ENCODE measurements at regions not wholly inside any gene's neighbourhood (a gene's known extent, or its start where the extent isn't known, plus 50 kb on each side); places are given as distances from the start of the nearest gene placed in this dataset.

DNA sequence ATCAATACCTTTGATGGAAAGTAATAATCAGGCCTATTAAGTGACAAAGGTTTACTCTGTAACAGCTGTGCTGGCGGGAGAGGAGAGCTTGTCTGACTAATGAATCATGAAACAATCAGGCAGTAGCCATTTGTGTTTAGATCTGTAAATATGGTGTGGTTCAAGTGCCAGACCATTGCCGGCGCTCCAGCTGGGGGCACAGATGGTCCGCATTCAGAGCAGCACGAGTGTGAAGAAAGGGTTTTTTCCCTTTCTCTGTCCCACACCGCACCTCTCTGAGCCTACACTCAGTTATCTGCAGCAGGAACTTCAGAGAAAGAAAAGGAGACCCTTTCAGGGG lies 111.3 kb upstream of the PAQR3 start:
- TF ChIP-seq, protein P1, sequence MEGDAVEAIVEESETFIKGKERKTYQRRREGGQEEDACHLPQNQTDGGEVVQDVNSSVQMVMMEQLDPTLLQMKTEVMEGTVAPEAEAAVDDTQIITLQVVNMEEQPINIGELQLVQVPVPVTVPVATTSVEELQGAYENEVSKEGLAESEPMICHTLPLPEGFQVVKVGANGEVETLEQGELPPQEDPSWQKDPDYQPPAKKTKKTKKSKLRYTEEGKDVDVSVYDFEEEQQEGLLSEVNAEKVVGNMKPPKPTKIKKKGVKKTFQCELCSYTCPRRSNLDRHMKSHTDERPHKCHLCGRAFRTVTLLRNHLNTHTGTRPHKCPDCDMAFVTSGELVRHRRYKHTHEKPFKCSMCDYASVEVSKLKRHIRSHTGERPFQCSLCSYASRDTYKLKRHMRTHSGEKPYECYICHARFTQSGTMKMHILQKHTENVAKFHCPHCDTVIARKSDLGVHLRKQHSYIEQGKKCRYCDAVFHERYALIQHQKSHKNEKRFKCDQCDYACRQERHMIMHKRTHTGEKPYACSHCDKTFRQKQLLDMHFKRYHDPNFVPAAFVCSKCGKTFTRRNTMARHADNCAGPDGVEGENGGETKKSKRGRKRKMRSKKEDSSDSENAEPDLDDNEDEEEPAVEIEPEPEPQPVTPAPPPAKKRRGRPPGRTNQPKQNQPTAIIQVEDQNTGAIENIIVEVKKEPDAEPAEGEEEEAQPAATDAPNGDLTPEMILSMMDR (IDR thresholded peaks at IDR 0.05): no peak
- TF ChIP-seq, protein P2, sequence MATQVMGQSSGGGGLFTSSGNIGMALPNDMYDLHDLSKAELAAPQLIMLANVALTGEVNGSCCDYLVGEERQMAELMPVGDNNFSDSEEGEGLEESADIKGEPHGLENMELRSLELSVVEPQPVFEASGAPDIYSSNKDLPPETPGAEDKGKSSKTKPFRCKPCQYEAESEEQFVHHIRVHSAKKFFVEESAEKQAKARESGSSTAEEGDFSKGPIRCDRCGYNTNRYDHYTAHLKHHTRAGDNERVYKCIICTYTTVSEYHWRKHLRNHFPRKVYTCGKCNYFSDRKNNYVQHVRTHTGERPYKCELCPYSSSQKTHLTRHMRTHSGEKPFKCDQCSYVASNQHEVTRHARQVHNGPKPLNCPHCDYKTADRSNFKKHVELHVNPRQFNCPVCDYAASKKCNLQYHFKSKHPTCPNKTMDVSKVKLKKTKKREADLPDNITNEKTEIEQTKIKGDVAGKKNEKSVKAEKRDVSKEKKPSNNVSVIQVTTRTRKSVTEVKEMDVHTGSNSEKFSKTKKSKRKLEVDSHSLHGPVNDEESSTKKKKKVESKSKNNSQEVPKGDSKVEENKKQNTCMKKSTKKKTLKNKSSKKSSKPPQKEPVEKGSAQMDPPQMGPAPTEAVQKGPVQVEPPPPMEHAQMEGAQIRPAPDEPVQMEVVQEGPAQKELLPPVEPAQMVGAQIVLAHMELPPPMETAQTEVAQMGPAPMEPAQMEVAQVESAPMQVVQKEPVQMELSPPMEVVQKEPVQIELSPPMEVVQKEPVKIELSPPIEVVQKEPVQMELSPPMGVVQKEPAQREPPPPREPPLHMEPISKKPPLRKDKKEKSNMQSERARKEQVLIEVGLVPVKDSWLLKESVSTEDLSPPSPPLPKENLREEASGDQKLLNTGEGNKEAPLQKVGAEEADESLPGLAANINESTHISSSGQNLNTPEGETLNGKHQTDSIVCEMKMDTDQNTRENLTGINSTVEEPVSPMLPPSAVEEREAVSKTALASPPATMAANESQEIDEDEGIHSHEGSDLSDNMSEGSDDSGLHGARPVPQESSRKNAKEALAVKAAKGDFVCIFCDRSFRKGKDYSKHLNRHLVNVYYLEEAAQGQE (IDR thresholded peaks at IDR 0.05; ENCODE audit: insufficient read depth in 1 of 2, low read depth in 2 of 2, low read length in 1 of 2): no peak

All from Panc1 (cell line).